ENCODE measurements at regions not wholly inside any gene's neighbourhood (a gene's known extent, or its start where the extent isn't known, plus 50 kb on each side); places are given as distances from the start of the nearest gene placed in this dataset.

- Histone ChIP-seq H3K4me2 (no peak overlapping the region), H3K4me1 (no peaks in the 10 kb centered on the region), H3K9ac (no peak overlapping the region), H3K9me3 (no peaks in the 10 kb centered on the region), H3K36me3 (no peaks in the 10 kb centered on the region), H3K27ac (no peak overlapping the region), H3K27me3 (no peaks in the 10 kb centered on the region), H3K4me3 (no peak overlapping the region), H4K20me1 (no peaks in the 10 kb centered on the region)
- no peak for TF ChIP-seq Cebpa-rat (IDR thresholded peaks at IDR 0.05)
These were observed 133.7 kb downstream of the TFAP2C start for GRCh38 chr20:56762829-56763228.

GRCh38 chr20:56764671-56765070, 135.6 kb downstream of the TFAP2C start:
- Histone ChIP-seq H4K20me1 (no peaks in the 10 kb centered on the region), H3K4me3 (no peak overlapping the region), H3K4me1 (no peaks in the 10 kb centered on the region), H3K27me3 (no peaks in the 10 kb centered on the region), H3K27ac (no peak overlapping the region), H3K4me2 (no peak overlapping the region), H3K9me3 (no peaks in the 10 kb centered on the region), H3K9ac (no peak overlapping the region), H3K36me3 (no peaks in the 10 kb centered on the region)
- no peak for TF ChIP-seq Cebpa-rat (IDR thresholded peaks at IDR 0.05)

DNA sequence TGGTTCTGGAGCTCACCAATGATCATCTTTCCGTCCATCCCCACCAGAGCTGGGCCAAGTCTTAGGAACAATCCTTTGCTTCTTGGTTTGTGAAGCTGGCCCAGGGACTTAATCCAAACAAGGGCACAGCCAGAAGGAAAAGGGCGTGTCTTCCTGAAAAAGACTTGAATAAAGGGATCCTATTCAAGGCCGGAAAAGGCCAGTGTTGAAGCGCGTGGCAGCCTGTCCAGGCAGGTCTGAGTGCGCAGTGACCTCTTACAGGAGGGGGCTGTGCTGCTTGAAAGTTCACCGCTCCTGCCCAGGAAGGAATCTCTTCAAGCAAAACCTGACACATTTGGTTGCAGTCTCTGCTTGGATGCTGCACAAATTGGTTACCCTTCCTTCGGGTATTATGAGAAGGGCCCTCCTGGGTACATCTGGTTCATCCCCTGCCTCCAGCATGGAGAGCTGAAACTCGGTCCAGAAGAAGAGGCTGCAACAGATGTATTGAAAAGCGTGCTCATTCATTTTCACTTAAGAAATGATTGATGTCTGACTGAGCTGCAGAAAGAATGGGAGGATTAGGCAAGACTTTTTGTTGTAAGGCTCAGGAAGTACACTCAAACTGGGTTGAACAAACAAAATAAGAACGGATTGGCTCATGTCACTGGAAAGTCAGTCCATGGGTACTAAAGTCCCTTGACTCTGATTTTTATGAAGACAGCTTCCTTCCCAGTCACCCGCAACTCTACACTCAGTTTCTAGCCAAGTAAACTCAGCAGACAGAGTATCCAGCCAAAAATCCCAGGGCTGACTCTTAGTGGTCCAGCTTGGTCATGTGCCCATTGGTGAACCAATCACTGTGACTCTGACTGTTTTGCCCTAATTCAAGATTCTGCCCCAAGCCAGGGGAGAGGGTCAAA, 136.3 kb downstream of the TFAP2C start:
- no peaks in the 10 kb centered on the region for H4K20me1 ChIP-seq
- H3K27ac ChIP-seq: no peak overlapping the region
- no peaks in the 10 kb centered on the region for H3K4me1 ChIP-seq
- no peaks in the 10 kb centered on the region for H3K27me3 ChIP-seq
- no peak for TF ChIP-seq Cebpa-rat (IDR thresholded peaks at IDR 0.05)
- H3K4me3 ChIP-seq: no peak overlapping the region
- H3K9me3 ChIP-seq: no peaks in the 10 kb centered on the region
- no peaks in the 10 kb centered on the region for H3K36me3 ChIP-seq
- H3K4me2 ChIP-seq: no peak overlapping the region
- no peak overlapping the region for H3K9ac ChIP-seq

GRCh38 chr20:56766528-56766927, 137.4 kb downstream of the TFAP2C start:
- no peak overlapping the region for H3K9ac ChIP-seq
- H3K36me3 ChIP-seq: no peaks in the 10 kb centered on the region
- H3K9me3 ChIP-seq: no peaks in the 10 kb centered on the region
- H4K20me1 ChIP-seq: no peaks in the 10 kb centered on the region
- H3K4me2 ChIP-seq: no peak overlapping the region
- H3K4me3 ChIP-seq: no peak overlapping the region
- no peaks in the 10 kb centered on the region for H3K4me1 ChIP-seq
- H3K27ac ChIP-seq: no peak overlapping the region
- H3K27me3 ChIP-seq: no peaks in the 10 kb centered on the region
- no peak for TF ChIP-seq Cebpa-rat (IDR thresholded peaks at IDR 0.05)

DNA sequence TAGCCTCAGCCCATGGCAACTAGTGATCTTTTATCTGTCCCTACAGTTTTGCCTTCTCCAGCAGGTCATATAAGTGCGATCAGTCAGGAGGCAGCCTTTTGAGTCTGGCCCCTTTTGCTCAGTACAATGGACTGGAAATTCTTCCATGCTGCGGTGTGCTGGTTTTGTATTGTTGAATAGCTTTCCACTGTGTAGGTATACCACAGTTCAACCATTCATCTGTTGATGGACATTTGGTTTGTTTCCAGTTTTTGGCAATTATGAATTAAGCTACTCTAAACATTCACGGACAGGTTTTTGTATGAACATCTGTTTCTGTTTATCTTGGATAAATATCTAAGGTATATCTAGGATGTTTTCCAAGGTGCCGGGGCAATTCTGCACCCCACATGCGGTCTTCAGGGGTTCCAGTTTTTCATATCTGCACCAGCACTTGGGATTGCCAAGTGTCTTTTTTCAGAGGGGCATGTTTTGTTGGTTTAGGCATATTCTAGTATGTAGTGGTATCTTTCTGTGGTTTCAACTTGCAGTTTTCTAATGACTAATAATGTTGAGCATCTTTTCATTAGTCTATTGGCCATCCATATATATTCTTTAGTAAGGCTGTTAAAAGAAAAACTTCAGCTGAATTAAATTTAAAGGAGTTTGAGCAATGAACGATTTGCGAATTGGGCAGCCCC, 141.0 kb downstream of the TFAP2C start:
- TF ChIP-seq Cebpa-rat (IDR thresholded peaks at IDR 0.05): no peak
- Histone ChIP-seq H4K20me1 (no peaks in the 10 kb centered on the region), H3K4me3 (no peak overlapping the region), H3K9ac (no peak overlapping the region), H3K4me1 (no peaks in the 10 kb centered on the region), H3K27ac (no peak overlapping the region), H3K27me3 (no peaks in the 10 kb centered on the region), H3K4me2 (no peak overlapping the region), H3K36me3 (no peaks in the 10 kb centered on the region), H3K9me3 (no peaks in the 10 kb centered on the region)

DNA sequence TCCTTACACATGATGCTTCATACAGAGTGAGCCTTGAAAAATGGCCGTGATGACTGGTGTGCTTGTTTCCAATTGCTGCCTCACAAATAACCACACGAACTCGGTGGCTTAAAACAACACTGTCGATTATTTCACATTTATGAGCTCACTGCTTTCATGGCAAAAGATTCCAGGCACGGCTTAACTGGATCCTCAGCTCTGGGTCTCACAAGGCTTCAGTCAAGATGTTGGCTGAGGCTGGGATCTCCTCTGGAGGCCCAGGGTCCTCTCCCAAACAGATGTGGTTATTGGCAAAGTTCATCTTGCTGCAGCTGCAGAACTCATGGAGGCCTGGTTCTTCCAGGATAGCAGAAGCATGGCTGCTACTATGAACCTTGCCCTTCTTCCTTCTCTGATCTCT, 144.6 kb downstream of the TFAP2C start:
- Histone ChIP-seq H3K9ac (no peak overlapping the region), H3K27me3 (no peaks in the 10 kb centered on the region), H3K9me3 (no peaks in the 10 kb centered on the region), H3K36me3 (no peaks in the 10 kb centered on the region), H3K4me3 (no peak overlapping the region), H4K20me1 (no peaks in the 10 kb centered on the region), H3K4me2 (no peak overlapping the region), H3K4me1 (peaks cover 19% of the 10 kb centered on the region), H3K27ac (no peak overlapping the region)
- no peak for TF ChIP-seq Cebpa-rat (IDR thresholded peaks at IDR 0.05)

- no peak overlapping the region for H3K4me2 ChIP-seq
- no peaks in the 10 kb centered on the region for H3K9me3 ChIP-seq
- no peaks in the 10 kb centered on the region for H3K36me3 ChIP-seq
- no peak for TF ChIP-seq Cebpa-rat (IDR thresholded peaks at IDR 0.05)
- no peaks in the 10 kb centered on the region for H4K20me1 ChIP-seq
- H3K27ac ChIP-seq: no peak overlapping the region
- no peak overlapping the region for H3K4me3 ChIP-seq
- H3K27me3 ChIP-seq: no peaks in the 10 kb centered on the region
- no peak overlapping the region for H3K9ac ChIP-seq
- H3K4me1 ChIP-seq: peaks cover 28% of the 10 kb centered on the region
These were observed 145.8 kb downstream of the TFAP2C start for GRCh38 chr20:56774873-56775272.

GRCh38 chr20:56776345-56776744, 147.2 kb downstream of the TFAP2C start:
- Histone ChIP-seq H3K4me3 (no peak overlapping the region), H4K20me1 (no peaks in the 10 kb centered on the region), H3K36me3 (no peaks in the 10 kb centered on the region), H3K9ac (no peak overlapping the region), H3K27ac (no peak overlapping the region), H3K4me2 (0 out of 2 replicates have a peak overlapping the region, but pooled peaks have one; percentile 0), H3K27me3 (no peaks in the 10 kb centered on the region), H3K9me3 (no peaks in the 10 kb centered on the region), H3K4me1 (peaks cover 41% of the 10 kb centered on the region)
- no peak for TF ChIP-seq Cebpa-rat (IDR thresholded peaks at IDR 0.05)

DNA sequence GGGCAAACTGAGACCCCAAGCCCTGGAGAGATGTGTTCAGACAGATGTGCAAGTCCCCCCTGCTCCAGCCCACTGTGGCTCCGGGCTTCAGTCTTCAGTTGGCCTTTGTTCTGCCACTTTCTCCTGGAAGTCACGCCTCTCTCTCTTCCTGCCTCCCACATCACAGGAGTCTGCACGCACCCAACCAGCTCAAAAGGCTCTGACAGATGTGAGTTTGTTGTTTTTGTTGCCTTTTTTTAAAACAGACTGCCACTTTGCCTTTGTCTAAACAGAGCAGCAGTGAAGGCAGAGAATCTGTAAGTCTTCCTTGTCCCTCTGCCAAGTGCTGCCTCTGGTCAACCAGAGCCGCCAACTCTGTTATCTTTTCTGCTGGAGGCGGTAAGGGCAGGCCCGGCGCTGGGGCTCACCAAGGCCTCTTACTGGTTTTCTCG, 149.7 kb downstream of the TFAP2C start:
- Histone ChIP-seq H3K4me2 (peak overlapping the region; percentile 77), H3K27me3 (no peaks in the 10 kb centered on the region), H3K4me3 (peak overlapping the region; percentile 15; the same call in 1 of the 2 replicates), H3K4me1 (peaks cover 41% of the 10 kb centered on the region), H3K9ac (peak overlapping the region; percentile 72; the same call in 1 of the 2 replicates), H3K27ac (peak overlapping the region; percentile 82), H3K9me3 (no peaks in the 10 kb centered on the region), H3K36me3 (no peaks in the 10 kb centered on the region), H4K20me1 (no peaks in the 10 kb centered on the region)
- no peak for TF ChIP-seq Cebpa-rat (IDR thresholded peaks at IDR 0.05)

Measured in BLaER1 (cell line).